CD4-positive, alpha-beta T cell treated with Interleukin-17A for 1 hour (primary cell): ENCODE measurements at regions not wholly inside any gene's neighbourhood (a gene's known extent, or its start where the extent isn't known, plus 50 kb on each side); places are given as distances from the start of the nearest gene placed in this dataset.
"Not testable (repeated sequence)": the region's sequence is repeated elsewhere in the genome, so short reads cannot be mapped to it uniquely, and the experiment has no call there.

Experiments
- DNase-seq: peaks from one replicate; pipeline ENCODE4 v3.0.0-alpha.2; 2020

GRCh38 chrX:40788698-40789097 lies 53.4 kb upstream of the MED14 start:
- not testable (repeated sequence) for DNase-seq

- DNase-seq: no peak
Measured at GRCh38 chrX:40792433-40792832, 57.1 kb upstream of the MED14 start.

- DNase-seq: not testable (repeated sequence)
Measured at GRCh38 chrX:40794829-40795130, 59.4 kb upstream of the MED14 start.

- not testable (repeated sequence) for DNase-seq
Measured at GRCh38 chrX:40799745-40800144, 64.4 kb upstream of the MED14 start.

GRCh38 chrX:40805404-40805803 lies 70.1 kb upstream of the MED14 start:
- no peak for DNase-seq

- DNase-seq: no peak
Measured at GRCh38 chrX:40806513-40807220, 71.3 kb upstream of the MED14 start.

GRCh38 chrX:40807384-40807783 lies 72.0 kb upstream of the MED14 start:
- DNase-seq: no peak

- DNase-seq: no peak
Measured at GRCh38 chrX:40808203-40808602, 72.9 kb upstream of the MED14 start.

GRCh38 chrX:40809210-40809609 lies 73.9 kb upstream of the MED14 start:
- no peak for DNase-seq

GRCh38 chrX:40815045-40815444 lies 79.7 kb upstream of the MED14 start:
- DNase-seq: not testable (repeated sequence)

- no peak for DNase-seq
Measured at GRCh38 chrX:40816906-40817305, 81.6 kb upstream of the MED14 start.

- no peak for DNase-seq
Measured at GRCh38 chrX:40818236-40818635, 82.9 kb upstream of the MED14 start.

- DNase-seq: no peak
Measured at GRCh38 chrX:40821780-40822179, 86.4 kb upstream of the MED14 start.

- no peak for DNase-seq
Measured at GRCh38 chrX:40827331-40827730, 92.0 kb upstream of the MED14 start.

GRCh38 chrX:40831750-40832149 lies 96.4 kb upstream of the MED14 start:
- no peak for DNase-seq

- no peak for DNase-seq
Measured at GRCh38 chrX:40832723-40833122, 97.4 kb upstream of the MED14 start.

GRCh38 chrX:40834225-40834624 lies 98.9 kb upstream of the MED14 start:
- DNase-seq: no peak

GRCh38 chrX:40835526-40835925 lies 100.2 kb upstream of the MED14 start:
- DNase-seq: no peak

- DNase-seq: no peak
Measured at GRCh38 chrX:40843643-40844042, 108.3 kb upstream of the MED14 start.

GRCh38 chrX:40844471-40844870 lies 109.1 kb upstream of the MED14 start:
- no peak for DNase-seq

- DNase-seq: no peak
Measured at GRCh38 chrX:40845331-40845911, 110.1 kb upstream of the MED14 start.

GRCh38 chrX:40849906-40850823 lies 114.8 kb upstream of the MED14 start:
- no peak for DNase-seq

- no peak for DNase-seq
Measured at GRCh38 chrX:40852586-40852985, 117.2 kb upstream of the MED14 start.
